GM12878 (cell line): ENCODE measurements at regions not wholly inside any gene's neighbourhood (a gene's known extent, or its start where the extent isn't known, plus 50 kb on each side); places are given as distances from the start of the nearest gene placed in this dataset.

Experiments used
- CEBPB ChIP-seq, 2 experiments: fragments of 150-350 bp in 1 of 2; IDR thresholded peaks; 2 replicates each; pipeline ENCODE4 v1.6.1; 2012 to 2014; ENCODE audit warnings: low read depth in 2 of 2, low read length in 2 of 2, borderline replicate concordance in 1 of 2, inconsistent platforms in 1 of 2
- TF ChIP-seq, protein P1 (sequence below): fragments of 150-350 bp; IDR thresholded peaks from 2 replicates; pipeline ENCODE4 v1.6.1; 2014; ENCODE audit warnings: mild to moderate bottlenecking, low read depth, low read length

- TF ChIP-seq, protein P1, sequence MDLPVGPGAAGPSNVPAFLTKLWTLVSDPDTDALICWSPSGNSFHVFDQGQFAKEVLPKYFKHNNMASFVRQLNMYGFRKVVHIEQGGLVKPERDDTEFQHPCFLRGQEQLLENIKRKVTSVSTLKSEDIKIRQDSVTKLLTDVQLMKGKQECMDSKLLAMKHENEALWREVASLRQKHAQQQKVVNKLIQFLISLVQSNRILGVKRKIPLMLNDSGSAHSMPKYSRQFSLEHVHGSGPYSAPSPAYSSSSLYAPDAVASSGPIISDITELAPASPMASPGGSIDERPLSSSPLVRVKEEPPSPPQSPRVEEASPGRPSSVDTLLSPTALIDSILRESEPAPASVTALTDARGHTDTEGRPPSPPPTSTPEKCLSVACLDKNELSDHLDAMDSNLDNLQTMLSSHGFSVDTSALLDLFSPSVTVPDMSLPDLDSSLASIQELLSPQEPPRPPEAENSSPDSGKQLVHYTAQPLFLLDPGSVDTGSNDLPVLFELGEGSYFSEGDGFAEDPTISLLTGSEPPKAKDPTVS = no peak
- TF ChIP-seq CEBPB (IDR thresholded peaks at IDR 0.05; ENCODE audit: borderline replicate concordance in 1 of 2, low read depth in 2 of 2, low read length in 2 of 2) = no peak
Observed at GRCh38 chr7:42692621-42693020, 219.2 kb downstream of the C7orf25 start.
